CD4-positive, CD25-positive, alpha-beta regulatory T cell (primary cell): ENCODE measurements at regions not wholly inside any gene's neighbourhood (a gene's known extent, or its start where the extent isn't known, plus 50 kb on each side); places are given as distances from the start of the nearest gene placed in this dataset.

Experiments
- ATAC-seq, 2 donors: fragments of 150-1000 bp; cut with Tn5 transposase; one replicate each; pipeline ENCODE4 v1.10.0; 2021; ENCODE audit warnings: low read depth in 2 of 2, moderate number of reproducible peaks in 2 of 2, moderate library complexity in 1 of 2
- DNase-seq, 3 donors: peaks; one replicate each; pipeline versions ENCODE4 v3.0.0 to v3.0.0-alpha.2; 2012 to 2022; ENCODE audit warnings: mixed read lengths in 1 of 3
- H3K27ac ChIP-seq: one replicate; pipeline ENCODE4 v1.7.0; 2013; ENCODE audit warnings: mild to moderate bottlenecking, low read length; ENCODE audit not compliant: insufficient read depth, poor library complexity, severe bottlenecking
- H3K27me3 ChIP-seq: one replicate; pipeline ENCODE4 v1.7.0; 2013; ENCODE audit warnings: low read length; ENCODE audit not compliant: control insufficient read depth, insufficient read depth
- H3K36me3 ChIP-seq: one replicate; pipeline ENCODE4 v1.7.0; 2013; ENCODE audit warnings: mild to moderate bottlenecking, low read length, moderate library complexity; ENCODE audit not compliant: control insufficient read depth, insufficient read depth
- H3K4me1 ChIP-seq: 2 replicates; pipeline ENCODE4 v1.7.0; 2013; ENCODE audit warnings: mild to moderate bottlenecking, low read length; ENCODE audit not compliant: insufficient read depth, control insufficient read depth, poor library complexity, severe bottlenecking
- H3K4me3 ChIP-seq: one replicate; pipeline ENCODE4 v1.7.0; 2013; ENCODE audit warnings: low read depth, mild to moderate bottlenecking, low read length, moderate library complexity
- H3K9me3 ChIP-seq, 2 experiments: 1 replicate in 1 of 2; 2 replicates in 1 of 2; pipeline ENCODE4 v1.7.0; 2013; ENCODE audit warnings: low read length in 2 of 2, mild to moderate bottlenecking in 1 of 2, moderate library complexity in 1 of 2; ENCODE audit not compliant: control insufficient read depth in 2 of 2
- H3K27ac Mint-ChIP-seq, 3 donors: one replicate each; pipeline ENCODE4 v1.8.0; 2020 to 2022; ENCODE audit warnings: mild to moderate bottlenecking in 3 of 3, mixed read lengths in 3 of 3, moderate library complexity in 2 of 3
- H3K27me3 Mint-ChIP-seq: one replicate; pipeline ENCODE4 v1.8.0; 2022; ENCODE audit warnings: mild to moderate bottlenecking, mixed read lengths
- H3K36me3 Mint-ChIP-seq: one replicate; pipeline ENCODE4 v1.8.0; 2020; ENCODE audit warnings: mixed read lengths
- H3K4me1 Mint-ChIP-seq, 4 donors: one replicate each; pipeline ENCODE4 v1.8.0; 2020 to 2022; ENCODE audit warnings: mixed read lengths in 4 of 4, mild to moderate bottlenecking in 1 of 4
- H3K4me3 Mint-ChIP-seq, 4 donors: one replicate each; pipeline ENCODE4 v1.8.0; 2020 to 2022; ENCODE audit warnings: mild to moderate bottlenecking in 4 of 4, mixed read lengths in 4 of 4, moderate library complexity in 3 of 4
- H3K9me3 Mint-ChIP-seq, 7 donors: one replicate each; pipeline ENCODE4 v1.8.0; 2020 to 2022; ENCODE audit warnings: mixed read lengths in 7 of 7, mild to moderate bottlenecking in 3 of 7, moderate library complexity in 2 of 7

DNA sequence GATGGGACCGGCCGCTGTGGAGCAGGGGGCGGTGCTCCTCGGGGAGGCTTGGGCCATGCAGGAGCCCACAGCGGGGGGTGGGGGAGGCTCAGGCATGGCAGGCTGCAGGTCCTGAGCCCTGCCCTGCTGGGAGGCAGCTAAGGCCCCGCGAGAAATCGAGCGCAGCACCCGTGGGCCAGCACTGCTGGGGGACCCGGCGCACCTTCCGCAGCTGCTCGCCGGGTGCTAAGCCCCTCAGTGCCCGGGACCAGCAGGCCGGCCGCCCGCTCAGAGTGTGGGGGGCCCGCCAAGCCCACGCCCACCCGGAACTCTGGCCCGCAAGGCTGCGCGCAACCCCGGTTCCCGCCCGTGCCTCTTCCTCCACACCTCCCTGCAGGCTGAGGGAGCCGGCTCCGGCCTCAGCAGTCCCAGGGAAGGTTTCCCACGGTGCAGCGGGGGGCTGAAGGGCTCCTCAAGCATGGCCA lies 131.5 kb downstream of the SNX18 start:
- no peak overlapping the region for H3K27ac Mint-ChIP-seq
- H3K4me1 Mint-ChIP-seq: peaks cover 21 to 43% (median 35%) of the 10 kb centered on the region in 4 donors
- ATAC-seq: no peak

GRCh38 chr5:54646356-54647101 lies 129.0 kb downstream of the SNX18 start:
- DNase-seq: peak; percentile 3 to 91 (median 47)
- H3K9me3 Mint-ChIP-seq: no peaks in the 10 kb centered on the region
- Histone ChIP-seq H3K27ac (peak overlapping the region; percentile 72), H3K27me3 (no peaks in the 10 kb centered on the region), H3K36me3 (no peaks in the 10 kb centered on the region), H3K4me1 (peaks cover 27% of the 10 kb centered on the region), H3K9me3 (no peaks in the 10 kb centered on the region), H3K4me3 (peak overlapping the region; percentile 71)
- peaks cover 6% of the 10 kb centered on the region for H3K36me3 Mint-ChIP-seq
- peaks cover 4% of the 10 kb centered on the region for H3K27me3 Mint-ChIP-seq
- peak; percentile 78 to 82 for ATAC-seq
- peak overlapping the region; percentile 93 to 97 (median 96) for H3K27ac Mint-ChIP-seq
- H3K4me1 Mint-ChIP-seq: peaks cover 26 to 57% (median 42%) of the 10 kb centered on the region in 4 donors
- peak overlapping the region; percentile 69 to 85 (median 78) for H3K4me3 Mint-ChIP-seq

More for the DNA sequence above, 131.5 kb downstream of the SNX18 start:
- Histone ChIP-seq H3K4me1 (peaks cover 27% of the 10 kb centered on the region), H3K9me3 (no peaks in the 10 kb centered on the region), H3K27me3 (no peaks in the 10 kb centered on the region), H3K4me3 (no peak overlapping the region), H3K36me3 (no peaks in the 10 kb centered on the region), H3K27ac (no peak overlapping the region)
- H3K4me3 Mint-ChIP-seq: no peak overlapping the region
- H3K36me3 Mint-ChIP-seq: peaks cover 6% of the 10 kb centered on the region
- H3K9me3 Mint-ChIP-seq: peaks cover 0 to under 1% (median 0%) of the 10 kb centered on the region in 7 donors
- DNase-seq: no peak
- H3K27me3 Mint-ChIP-seq: peaks cover 6% of the 10 kb centered on the region

DNA sequence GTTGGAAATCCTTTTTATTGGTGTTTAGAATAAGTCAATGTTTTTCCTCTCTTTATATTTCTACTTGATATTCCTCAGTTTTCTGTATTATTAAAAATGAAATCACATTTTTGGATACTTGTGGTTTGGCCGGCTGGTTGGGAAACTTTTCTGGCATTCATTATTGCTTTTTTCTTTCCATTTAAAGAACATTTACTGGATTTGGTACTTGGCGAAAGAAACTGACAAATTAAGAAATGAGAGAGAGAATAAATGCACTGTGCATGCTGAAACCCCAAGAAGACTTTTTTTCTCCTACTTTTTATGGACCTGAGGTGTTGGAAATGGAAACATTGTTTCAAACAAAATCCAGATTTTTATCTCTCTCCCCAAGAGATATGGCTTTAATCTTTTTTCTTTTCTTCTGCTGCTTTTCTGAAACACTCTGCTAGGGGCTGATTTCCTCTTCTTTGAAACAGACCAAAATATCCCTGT lies 128.4 kb downstream of the SNX18 start:
- Mint-ChIP-seq H3K27me3 (peaks cover 4% of the 10 kb centered on the region), H3K27ac (peak overlapping the region; percentile 93 to 97 (median 96)), H3K9me3 (no peaks in the 10 kb centered on the region), H3K36me3 (peaks cover 6% of the 10 kb centered on the region), H3K4me3 (peak overlapping the region; percentile 69 to 85 (median 78)), H3K4me1 (peaks cover 26 to 57% (median 42%) of the 10 kb centered on the region in 4 donors)
- DNase-seq (no peak), ATAC-seq (no peak)
- Histone ChIP-seq H3K27me3 (no peaks in the 10 kb centered on the region), H3K4me3 (peak overlapping the region; percentile 71), H3K4me1 (peaks cover 27% of the 10 kb centered on the region), H3K27ac (peak overlapping the region; percentile 72), H3K9me3 (no peaks in the 10 kb centered on the region), H3K36me3 (no peaks in the 10 kb centered on the region)

- Histone ChIP-seq H3K4me3 (no peak overlapping the region), H3K27me3 (no peaks in the 10 kb centered on the region), H3K9me3 (no peaks in the 10 kb centered on the region), H3K27ac (no peak overlapping the region), H3K4me1 (peaks cover 30% of the 10 kb centered on the region), H3K36me3 (no peaks in the 10 kb centered on the region)
- Mint-ChIP-seq H3K4me3 (peak overlapping the region in 2 of 4 donors; percentile 1 to 26), H3K36me3 (peaks cover 6% of the 10 kb centered on the region), H3K27ac (peak overlapping the region in 2 of 3 donors; percentile 26 to 96), H3K27me3 (peaks cover 4% of the 10 kb centered on the region), H3K4me1 (peaks cover 26 to 57% (median 41%) of the 10 kb centered on the region in 4 donors), H3K9me3 (no peaks in the 10 kb centered on the region)
- DNase-seq: no peak
- ATAC-seq: no peak
Measured at GRCh38 chr5:54644226-54644625, 126.7 kb downstream of the SNX18 start.

GRCh38 chr5:54643685-54644106 lies 126.1 kb downstream of the SNX18 start:
- H3K9me3 ChIP-seq: no peaks in the 10 kb centered on the region
- peak overlapping the region in 1 of 4 donors; percentile 34 for H3K4me3 Mint-ChIP-seq
- no peaks in the 10 kb centered on the region for H3K36me3 ChIP-seq
- peaks cover 26 to 61% (median 41%) of the 10 kb centered on the region in 4 donors for H3K4me1 Mint-ChIP-seq
- H3K4me3 ChIP-seq: no peak overlapping the region
- DNase-seq (no peak), ATAC-seq (no peak)
- H3K27ac Mint-ChIP-seq: peak overlapping the region in 1 of 3 donors; percentile 27
- H3K27me3 Mint-ChIP-seq: peaks cover 4% of the 10 kb centered on the region
- peaks cover 6% of the 10 kb centered on the region for H3K36me3 Mint-ChIP-seq
- no peaks in the 10 kb centered on the region for H3K9me3 Mint-ChIP-seq
- no peaks in the 10 kb centered on the region for H3K27me3 ChIP-seq
- H3K4me1 ChIP-seq: peaks cover 34% of the 10 kb centered on the region
- H3K27ac ChIP-seq: no peak overlapping the region

- H3K4me1 Mint-ChIP-seq: peaks cover 11 to 43% (median 30%) of the 10 kb centered on the region in 4 donors
- Histone ChIP-seq H3K36me3 (no peaks in the 10 kb centered on the region), H3K4me3 (no peak overlapping the region), H3K4me1 (peaks cover 21% of the 10 kb centered on the region), H3K9me3 (no peaks in the 10 kb centered on the region), H3K27me3 (no peaks in the 10 kb centered on the region), H3K27ac (no peak overlapping the region)
- no peak for DNase-seq
- H3K9me3 Mint-ChIP-seq: peaks cover 0 to 2% (median 0%) of the 10 kb centered on the region in 7 donors
- H3K36me3 Mint-ChIP-seq: peaks cover 7% of the 10 kb centered on the region
- no peak for ATAC-seq
- H3K27ac Mint-ChIP-seq: no peak overlapping the region
- no peak overlapping the region for H3K4me3 Mint-ChIP-seq
- peaks cover under 1% of the 10 kb centered on the region for H3K27me3 Mint-ChIP-seq
Measured at GRCh38 chr5:54639621-54640020, 122.1 kb downstream of the SNX18 start.

- Mint-ChIP-seq H3K36me3 (peaks cover 7% of the 10 kb centered on the region), H3K9me3 (peaks cover 0 to 2% (median 0%) of the 10 kb centered on the region in 7 donors), H3K27ac (peak overlapping the region in 1 of 3 donors; percentile 9), H3K4me3 (peak overlapping the region in 3 of 4 donors; percentile 0 to 54 (median 30)), H3K27me3 (peaks cover 5% of the 10 kb centered on the region), H3K4me1 (peaks cover 6 to 29% (median 20%) of the 10 kb centered on the region in 4 donors)
- H3K4me3 ChIP-seq: peak overlapping the region; percentile 60
- no peaks in the 10 kb centered on the region for H3K27me3 ChIP-seq
- H3K27ac ChIP-seq: no peak overlapping the region
- no peaks in the 10 kb centered on the region for H3K36me3 ChIP-seq
- H3K9me3 ChIP-seq: no peaks in the 10 kb centered on the region
- DNase-seq (peak in 2 of 3 donors; percentile 47 to 56), ATAC-seq (peak in 1 of 2 donors; percentile 45)
- H3K4me1 ChIP-seq: peaks cover 21% of the 10 kb centered on the region
Measured at GRCh38 chr5:54638106-54638505, 120.5 kb downstream of the SNX18 start.
